ENCODE measurements at regions not wholly inside any gene's neighbourhood (a gene's known extent, or its start where the extent isn't known, plus 50 kb on each side); places are given as distances from the start of the nearest gene placed in this dataset.

- no peak for DNase-seq (ENCODE audit: low read depth in 2 of 2)
These were observed 52.8 kb upstream of the ANO1 start for GRCh38 chr11:70025308-70025707.

- DNase-seq (ENCODE audit: low read depth in 2 of 2), result no peak
These were observed 52.1 kb upstream of the ANO1 start for GRCh38 chr11:70026012-70026411.

GRCh38 chr11:70026726-70027125, 51.4 kb upstream of the ANO1 start:
- DNase-seq (ENCODE audit: low read depth in 2 of 2), result no peak

GRCh38 chr11:70027451-70027850, 50.7 kb upstream of the ANO1 start:
- DNase-seq (ENCODE audit: low read depth in 2 of 2), result no peak

GRCh38 chr11:70028147-70028855, 49.8 kb upstream of the ANO1 start:
- no peak for DNase-seq (ENCODE audit: low read depth in 2 of 2)
